Activated B cell treated with CpG ODN at 0.5 μM for 24 hours (primary cell): ENCODE measurements at regions not wholly inside any gene's neighbourhood (a gene's known extent, or its start where the extent isn't known, plus 50 kb on each side); places are given as distances from the start of the nearest gene placed in this dataset.

Source experiments
- ATAC-seq: fragments of 200-7000 bp; cut with Tn5 transposase; one replicate; pipeline ENCODE4 v1.10.0; 2021; ENCODE audit warnings: low read depth, mild to moderate bottlenecking, moderate library complexity
- CTCF ChIA-PET: fragments of 350-600 bp; sonication (Branson Sonifier 250); formaldehyde crosslinking; loops from one replicate; lab custom pipeline; 2021; ENCODE audit warnings: antibody characterized with exemption; lab: Charles Lee
- POLR2A ChIA-PET: fragments of 350-600 bp; sonication (Branson Sonifier 250); formaldehyde crosslinking; loops from one replicate; lab custom pipeline; 2021; ENCODE audit warnings: antibody characterized with exemption; lab: Charles Lee
- DNase-seq: peaks from one replicate; pipeline ENCODE4 v3.0.0; 2022
- H3K27ac Mint-ChIP-seq: one replicate; pipeline ENCODE4 v1.8.0; 2020; ENCODE audit warnings: mixed read lengths
- H3K27me3 Mint-ChIP-seq: one replicate; pipeline ENCODE4 v1.8.0; 2021; ENCODE audit warnings: mixed read lengths
- H3K36me3 Mint-ChIP-seq: one replicate; pipeline ENCODE4 v1.8.0; 2021; ENCODE audit warnings: low read depth, mixed read lengths
- H3K4me1 Mint-ChIP-seq: one replicate; pipeline ENCODE4 v1.8.0; 2021; ENCODE audit warnings: mixed read lengths
- H3K4me3 Mint-ChIP-seq: one replicate; pipeline ENCODE4 v1.8.0; 2020; ENCODE audit warnings: mild to moderate bottlenecking, mixed read lengths
- H3K9me3 Mint-ChIP-seq: one replicate; pipeline ENCODE4 v1.8.0; 2020; ENCODE audit warnings: mixed read lengths
- intact Hi-C: fragments of 100-400 bp; cut with micrococcal nuclease; formaldehyde crosslinking; loops from one replicate; pipeline ENCODE4 v1.15.1; 2024
- TF ChIP-seq, protein P1 (sequence below): fragments of 200-600 bp; IDR thresholded peaks from one replicate; pipeline ENCODE4 v1.8.0; 2022; ENCODE audit warnings: antibody characterized with exemption, mild to moderate bottlenecking

DNA sequence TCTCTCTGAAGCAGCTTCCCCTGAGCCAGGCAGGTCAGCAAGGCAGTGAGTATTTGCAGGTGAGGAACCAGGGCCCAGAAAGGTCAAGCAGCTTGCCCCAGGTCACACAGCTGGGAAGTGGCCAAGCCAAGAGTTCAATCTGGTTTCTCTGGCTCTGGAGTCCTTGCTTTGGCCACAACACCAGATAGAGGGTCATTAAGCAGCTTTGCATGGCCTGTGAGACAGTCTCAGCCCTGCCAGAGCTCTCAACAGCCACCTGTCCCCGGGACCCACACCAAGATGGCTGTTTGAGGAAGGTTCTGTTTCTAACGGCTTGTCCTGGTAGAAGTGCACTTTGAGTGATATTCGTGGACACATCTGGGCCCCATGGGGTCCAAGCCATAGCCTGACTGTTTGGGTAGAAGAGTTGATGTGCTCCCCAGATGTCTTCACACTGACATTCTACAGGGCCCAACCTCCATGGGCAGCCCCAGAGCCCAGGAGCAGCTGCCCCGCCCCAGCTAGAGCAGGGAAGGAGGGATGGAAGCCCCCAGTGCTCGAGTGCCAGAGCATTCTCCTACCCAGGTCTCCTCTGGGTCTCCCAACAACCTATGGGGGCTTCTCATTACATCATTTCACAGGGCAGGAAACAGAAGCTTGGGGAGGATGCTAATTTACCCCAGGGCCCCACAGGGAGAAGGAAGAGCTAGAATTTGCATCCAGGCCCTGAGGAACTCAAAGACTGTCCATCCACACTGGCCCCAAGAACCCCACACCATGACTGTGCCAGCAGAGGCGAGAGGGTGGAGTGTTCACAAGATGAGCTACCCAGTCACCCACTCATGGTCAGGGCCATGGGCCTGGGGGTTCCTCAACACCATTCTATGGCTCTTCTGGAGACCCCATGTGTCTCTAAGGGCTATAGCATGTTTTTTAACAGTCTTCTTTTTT lies 107.3 kb upstream of the CDH5 start:
- POLR2A ChIA-PET, result no interaction called here
- Mint-ChIP-seq H3K36me3 (no peaks in the 10 kb centered on the region), H3K27ac (no peak overlapping the region), H3K4me1 (no peaks in the 10 kb centered on the region), H3K9me3 (no peaks in the 10 kb centered on the region), H3K27me3 (peaks cover 10% of the 10 kb centered on the region), H3K4me3 (no peak overlapping the region)
- TF ChIP-seq, protein P1, sequence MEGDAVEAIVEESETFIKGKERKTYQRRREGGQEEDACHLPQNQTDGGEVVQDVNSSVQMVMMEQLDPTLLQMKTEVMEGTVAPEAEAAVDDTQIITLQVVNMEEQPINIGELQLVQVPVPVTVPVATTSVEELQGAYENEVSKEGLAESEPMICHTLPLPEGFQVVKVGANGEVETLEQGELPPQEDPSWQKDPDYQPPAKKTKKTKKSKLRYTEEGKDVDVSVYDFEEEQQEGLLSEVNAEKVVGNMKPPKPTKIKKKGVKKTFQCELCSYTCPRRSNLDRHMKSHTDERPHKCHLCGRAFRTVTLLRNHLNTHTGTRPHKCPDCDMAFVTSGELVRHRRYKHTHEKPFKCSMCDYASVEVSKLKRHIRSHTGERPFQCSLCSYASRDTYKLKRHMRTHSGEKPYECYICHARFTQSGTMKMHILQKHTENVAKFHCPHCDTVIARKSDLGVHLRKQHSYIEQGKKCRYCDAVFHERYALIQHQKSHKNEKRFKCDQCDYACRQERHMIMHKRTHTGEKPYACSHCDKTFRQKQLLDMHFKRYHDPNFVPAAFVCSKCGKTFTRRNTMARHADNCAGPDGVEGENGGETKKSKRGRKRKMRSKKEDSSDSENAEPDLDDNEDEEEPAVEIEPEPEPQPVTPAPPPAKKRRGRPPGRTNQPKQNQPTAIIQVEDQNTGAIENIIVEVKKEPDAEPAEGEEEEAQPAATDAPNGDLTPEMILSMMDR, result no peak
- DNase-seq (no peak), ATAC-seq (no peak)
- CTCF ChIA-PET, result no interaction called here
- intact Hi-C loops, result no loop called here

DNA sequence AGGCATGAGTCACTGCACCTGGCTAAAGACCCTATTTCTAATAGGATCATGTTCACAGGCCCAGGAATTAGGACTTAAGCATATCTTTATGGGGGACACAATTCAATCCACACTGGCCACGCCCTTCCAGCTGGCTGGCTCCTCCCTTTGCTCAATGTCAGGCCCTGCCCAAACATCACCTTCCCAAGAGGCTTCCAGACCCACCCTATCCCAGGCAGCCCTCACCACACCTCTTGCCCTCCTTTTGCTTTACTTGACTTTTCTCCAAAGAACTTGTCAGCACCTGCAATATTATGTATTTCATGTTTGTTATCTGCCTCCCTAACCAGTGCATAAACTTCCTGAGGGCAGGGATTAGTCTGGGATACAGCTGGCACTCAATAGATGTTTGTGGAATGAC lies 109.6 kb upstream of the CDH5 start:
- intact Hi-C loops, result no loop called here
- Mint-ChIP-seq H3K36me3 (no peaks in the 10 kb centered on the region), H3K9me3 (no peaks in the 10 kb centered on the region), H3K27ac (no peak overlapping the region), H3K4me1 (no peaks in the 10 kb centered on the region), H3K27me3 (peaks cover 4% of the 10 kb centered on the region), H3K4me3 (no peak overlapping the region)
- no peak for DNase-seq
- ChIA-PET POLR2A (no interaction called here), CTCF (no interaction called here)
- TF ChIP-seq, protein P1, result no peak
- no peak for ATAC-seq

DNA sequence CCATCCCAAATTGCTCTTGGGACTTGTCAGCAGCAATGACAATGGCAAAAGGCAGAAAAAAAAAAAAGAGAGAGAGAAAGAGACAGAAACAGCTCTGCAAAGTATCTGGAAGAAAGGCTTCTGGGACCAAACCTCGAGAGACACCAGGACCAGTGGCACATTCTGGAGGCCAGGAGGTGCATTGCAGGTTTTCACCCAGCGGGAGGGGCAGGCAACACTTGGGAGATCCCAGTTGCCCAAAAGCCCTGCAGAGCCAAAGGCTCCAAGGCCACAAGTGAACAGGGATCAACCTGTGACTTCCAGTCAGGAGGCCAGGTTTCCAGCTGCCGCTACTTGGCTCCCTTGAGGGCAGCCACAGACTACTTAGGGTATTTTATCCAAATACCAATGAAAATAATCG lies 110.8 kb upstream of the CDH5 start:
- Mint-ChIP-seq H3K9me3 (no peaks in the 10 kb centered on the region), H3K4me1 (no peaks in the 10 kb centered on the region), H3K36me3 (no peaks in the 10 kb centered on the region), H3K27me3 (peaks cover 4% of the 10 kb centered on the region), H3K4me3 (no peak overlapping the region), H3K27ac (no peak overlapping the region)
- TF ChIP-seq, protein P1, result no peak
- ChIA-PET POLR2A (no interaction called here), CTCF (no interaction called here)
- no peak for DNase-seq
- ATAC-seq, result no peak
- intact Hi-C loops, result no loop called here

DNA sequence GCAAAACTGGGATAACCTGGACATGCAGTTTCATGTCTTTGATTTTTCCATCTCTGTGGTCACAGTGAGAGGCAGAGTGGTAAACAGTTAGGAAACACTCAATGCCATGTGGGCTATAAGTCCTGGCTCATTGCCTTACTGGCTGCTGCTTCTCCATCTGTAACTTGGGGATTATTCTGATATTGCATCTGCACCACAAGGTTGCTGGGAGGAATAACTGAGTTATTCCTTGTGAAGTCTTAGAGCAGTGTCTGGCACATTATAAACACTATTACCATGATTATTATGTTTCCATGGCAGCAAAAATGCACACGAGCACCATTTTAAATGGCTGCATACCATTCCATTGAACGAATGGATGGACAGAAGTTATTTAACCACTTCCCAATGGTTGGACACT lies 111.7 kb upstream of the CDH5 start:
- intact Hi-C loops, result no loop called here
- ATAC-seq (no peak), DNase-seq (no peak)
- Mint-ChIP-seq H3K27me3 (peaks cover 4% of the 10 kb centered on the region), H3K27ac (no peak overlapping the region), H3K9me3 (no peaks in the 10 kb centered on the region), H3K4me1 (no peaks in the 10 kb centered on the region), H3K4me3 (no peak overlapping the region), H3K36me3 (no peaks in the 10 kb centered on the region)
- POLR2A ChIA-PET, result no interaction called here
- CTCF ChIA-PET, result no interaction called here
- TF ChIP-seq, protein P1, result no peak

DNA sequence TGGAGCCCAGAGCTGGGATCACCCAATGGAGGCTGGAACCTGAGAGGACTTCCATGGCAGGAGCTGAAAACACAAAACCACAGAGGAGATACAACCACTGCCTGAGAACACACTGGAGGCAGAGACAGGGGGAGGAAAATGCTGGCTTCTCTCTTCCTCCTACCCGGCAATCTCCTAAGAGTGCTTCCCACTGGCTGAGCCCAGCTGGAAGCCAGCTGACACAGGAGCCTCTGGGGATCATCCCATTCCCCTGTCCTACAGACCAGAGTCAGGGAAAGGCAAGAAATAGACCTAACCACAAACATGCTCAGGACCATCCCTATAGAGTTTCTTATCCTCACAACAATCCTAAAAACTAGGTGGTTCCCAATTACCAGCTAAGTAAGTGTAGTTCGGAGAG lies 112.4 kb upstream of the CDH5 start:
- intact Hi-C loops, result no loop called here
- POLR2A ChIA-PET, result no interaction called here
- H3K27ac Mint-ChIP-seq, result no peak overlapping the region
- CTCF ChIA-PET, result no interaction called here
- TF ChIP-seq, protein P1, result no peak
- peaks cover 4% of the 10 kb centered on the region for H3K27me3 Mint-ChIP-seq
- H3K4me3 Mint-ChIP-seq, result no peak overlapping the region
- H3K9me3 Mint-ChIP-seq, result no peaks in the 10 kb centered on the region
- no peaks in the 10 kb centered on the region for H3K4me1 Mint-ChIP-seq
- DNase-seq (no peak), ATAC-seq (no peak)
- no peaks in the 10 kb centered on the region for H3K36me3 Mint-ChIP-seq
